ENCODE measurements at regions not wholly inside any gene's neighbourhood (a gene's known extent, or its start where the extent isn't known, plus 50 kb on each side); places are given as distances from the start of the nearest gene placed in this dataset.
"Not testable (repeated sequence)": the region's sequence is repeated elsewhere in the genome, so short reads cannot be mapped to it uniquely, and the experiment has no call there.

DNA sequence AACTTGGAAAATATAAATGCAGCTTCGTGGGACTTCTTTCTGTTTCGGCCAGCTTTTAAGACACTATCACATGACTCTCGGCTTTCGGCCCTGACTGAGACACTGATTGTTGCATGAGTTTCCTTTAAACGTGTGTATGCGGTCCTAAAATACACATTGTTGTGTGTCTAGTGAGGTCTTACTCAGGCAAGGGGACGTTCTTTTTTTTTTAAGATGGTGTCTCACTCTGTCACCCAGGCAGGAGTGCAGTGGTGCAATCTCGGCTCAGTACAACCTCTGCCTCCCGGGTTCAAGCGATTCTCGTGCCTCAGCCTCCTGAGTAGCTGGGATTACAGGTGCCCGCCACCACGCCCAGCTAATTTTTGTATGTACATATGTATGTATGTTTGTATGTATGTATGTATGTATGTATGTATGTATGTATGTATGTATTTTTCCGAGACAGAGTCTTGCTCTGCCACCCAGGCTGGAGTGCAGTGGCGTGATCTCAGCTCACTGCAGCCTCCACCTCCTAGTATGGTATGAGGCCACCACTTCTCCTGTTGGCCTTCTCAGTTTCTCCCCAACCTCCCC is 63.2 kb upstream of the PHLPP1 start:
- not testable (repeated sequence) for TF ChIP-seq POLR2A, POLR2AphosphoS5 (IDR thresholded peaks at IDR 0.05)
- TF ChIP-seq, protein P1, sequence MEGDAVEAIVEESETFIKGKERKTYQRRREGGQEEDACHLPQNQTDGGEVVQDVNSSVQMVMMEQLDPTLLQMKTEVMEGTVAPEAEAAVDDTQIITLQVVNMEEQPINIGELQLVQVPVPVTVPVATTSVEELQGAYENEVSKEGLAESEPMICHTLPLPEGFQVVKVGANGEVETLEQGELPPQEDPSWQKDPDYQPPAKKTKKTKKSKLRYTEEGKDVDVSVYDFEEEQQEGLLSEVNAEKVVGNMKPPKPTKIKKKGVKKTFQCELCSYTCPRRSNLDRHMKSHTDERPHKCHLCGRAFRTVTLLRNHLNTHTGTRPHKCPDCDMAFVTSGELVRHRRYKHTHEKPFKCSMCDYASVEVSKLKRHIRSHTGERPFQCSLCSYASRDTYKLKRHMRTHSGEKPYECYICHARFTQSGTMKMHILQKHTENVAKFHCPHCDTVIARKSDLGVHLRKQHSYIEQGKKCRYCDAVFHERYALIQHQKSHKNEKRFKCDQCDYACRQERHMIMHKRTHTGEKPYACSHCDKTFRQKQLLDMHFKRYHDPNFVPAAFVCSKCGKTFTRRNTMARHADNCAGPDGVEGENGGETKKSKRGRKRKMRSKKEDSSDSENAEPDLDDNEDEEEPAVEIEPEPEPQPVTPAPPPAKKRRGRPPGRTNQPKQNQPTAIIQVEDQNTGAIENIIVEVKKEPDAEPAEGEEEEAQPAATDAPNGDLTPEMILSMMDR (IDR thresholded peaks at IDR 0.05) = not testable (repeated sequence)
